ENCODE measurements at regions not wholly inside any gene's neighbourhood (a gene's known extent, or its start where the extent isn't known, plus 50 kb on each side); places are given as distances from the start of the nearest gene placed in this dataset.

DNA sequence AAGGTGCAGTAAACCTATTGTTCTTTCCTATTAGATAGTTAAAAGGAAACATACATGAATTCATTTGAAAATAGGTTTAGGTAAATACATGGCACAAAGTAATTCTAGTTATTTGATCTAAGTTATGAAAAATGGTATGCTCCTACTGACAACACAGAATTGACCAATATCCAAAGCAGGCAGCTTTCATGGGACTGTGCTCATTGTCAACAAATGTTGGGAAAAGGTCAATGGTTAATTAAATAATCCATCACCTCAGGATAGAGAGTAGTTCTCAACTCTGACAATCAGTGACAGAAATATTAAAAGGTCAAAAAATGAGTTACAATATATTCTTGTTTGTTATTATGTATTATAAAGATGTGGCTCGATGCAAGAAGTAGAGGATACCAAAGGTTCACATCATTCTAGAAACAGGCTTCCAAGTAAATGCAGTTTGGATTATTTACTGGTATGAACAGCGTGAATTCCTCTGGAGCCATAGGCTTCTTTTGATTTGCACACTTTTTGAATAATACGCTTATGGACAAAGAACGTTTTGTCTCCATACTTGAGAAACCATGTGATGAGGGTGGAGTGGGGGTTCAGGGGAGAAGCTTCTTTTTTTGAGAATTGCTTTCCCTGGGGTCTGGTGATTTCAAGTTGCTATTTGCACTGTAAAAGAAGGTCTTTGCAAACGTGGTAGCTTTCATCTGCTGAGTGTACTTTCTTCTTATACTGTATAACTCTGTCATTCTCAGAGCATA, 422.0 kb upstream of the ZEB2 start:
- TF ChIP-seq, protein P1, sequence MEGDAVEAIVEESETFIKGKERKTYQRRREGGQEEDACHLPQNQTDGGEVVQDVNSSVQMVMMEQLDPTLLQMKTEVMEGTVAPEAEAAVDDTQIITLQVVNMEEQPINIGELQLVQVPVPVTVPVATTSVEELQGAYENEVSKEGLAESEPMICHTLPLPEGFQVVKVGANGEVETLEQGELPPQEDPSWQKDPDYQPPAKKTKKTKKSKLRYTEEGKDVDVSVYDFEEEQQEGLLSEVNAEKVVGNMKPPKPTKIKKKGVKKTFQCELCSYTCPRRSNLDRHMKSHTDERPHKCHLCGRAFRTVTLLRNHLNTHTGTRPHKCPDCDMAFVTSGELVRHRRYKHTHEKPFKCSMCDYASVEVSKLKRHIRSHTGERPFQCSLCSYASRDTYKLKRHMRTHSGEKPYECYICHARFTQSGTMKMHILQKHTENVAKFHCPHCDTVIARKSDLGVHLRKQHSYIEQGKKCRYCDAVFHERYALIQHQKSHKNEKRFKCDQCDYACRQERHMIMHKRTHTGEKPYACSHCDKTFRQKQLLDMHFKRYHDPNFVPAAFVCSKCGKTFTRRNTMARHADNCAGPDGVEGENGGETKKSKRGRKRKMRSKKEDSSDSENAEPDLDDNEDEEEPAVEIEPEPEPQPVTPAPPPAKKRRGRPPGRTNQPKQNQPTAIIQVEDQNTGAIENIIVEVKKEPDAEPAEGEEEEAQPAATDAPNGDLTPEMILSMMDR (IDR thresholded peaks at IDR 0.05; ENCODE audit: unreplicated experiment in 3 of 3): no peak
- no peaks in the 10 kb centered on the region for H3K36me3 Mint-ChIP-seq (ENCODE audit: low read depth)
- no peaks in the 10 kb centered on the region for H3K27me3 Mint-ChIP-seq (ENCODE audit: low read depth)
- H3K4me3 Mint-ChIP-seq: no peak overlapping the region
- H3K27ac Mint-ChIP-seq: peak overlapping the region; percentile 57 to 85 (median 69)
- peaks cover 54% of the 10 kb centered on the region for H3K4me1 Mint-ChIP-seq
- H3K9me3 Mint-ChIP-seq: no peaks in the 10 kb centered on the region

DNA sequence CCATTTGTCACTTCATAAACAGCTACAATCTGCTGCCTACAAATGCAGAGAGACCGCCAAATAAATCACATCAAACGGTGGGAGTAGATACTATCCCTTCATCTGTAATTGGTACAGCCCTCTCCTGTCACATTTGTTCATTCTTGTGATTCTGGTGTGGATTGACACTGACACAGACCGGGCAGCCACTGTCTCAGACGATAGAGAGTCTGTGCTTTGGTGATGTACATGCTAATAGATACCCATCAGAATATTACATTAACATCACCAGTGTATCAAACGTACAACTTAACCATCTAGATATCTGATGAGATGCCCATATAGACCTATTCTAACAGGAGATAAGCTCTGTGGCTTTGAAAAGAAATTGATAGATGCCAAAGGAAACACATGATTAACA, 419.7 kb upstream of the ZEB2 start:
- H3K4me3 Mint-ChIP-seq: no peak overlapping the region
- no peaks in the 10 kb centered on the region for H3K9me3 Mint-ChIP-seq
- H3K36me3 Mint-ChIP-seq (ENCODE audit: low read depth): no peaks in the 10 kb centered on the region
- H3K4me1 Mint-ChIP-seq: peaks cover 64% of the 10 kb centered on the region
- no peaks in the 10 kb centered on the region for H3K27me3 Mint-ChIP-seq (ENCODE audit: low read depth)
- peak overlapping the region; percentile 31 to 97 (median 38) for H3K27ac Mint-ChIP-seq
- TF ChIP-seq, protein P1 (IDR thresholded peaks at IDR 0.05; ENCODE audit: unreplicated experiment in 3 of 3): no peak

DNA sequence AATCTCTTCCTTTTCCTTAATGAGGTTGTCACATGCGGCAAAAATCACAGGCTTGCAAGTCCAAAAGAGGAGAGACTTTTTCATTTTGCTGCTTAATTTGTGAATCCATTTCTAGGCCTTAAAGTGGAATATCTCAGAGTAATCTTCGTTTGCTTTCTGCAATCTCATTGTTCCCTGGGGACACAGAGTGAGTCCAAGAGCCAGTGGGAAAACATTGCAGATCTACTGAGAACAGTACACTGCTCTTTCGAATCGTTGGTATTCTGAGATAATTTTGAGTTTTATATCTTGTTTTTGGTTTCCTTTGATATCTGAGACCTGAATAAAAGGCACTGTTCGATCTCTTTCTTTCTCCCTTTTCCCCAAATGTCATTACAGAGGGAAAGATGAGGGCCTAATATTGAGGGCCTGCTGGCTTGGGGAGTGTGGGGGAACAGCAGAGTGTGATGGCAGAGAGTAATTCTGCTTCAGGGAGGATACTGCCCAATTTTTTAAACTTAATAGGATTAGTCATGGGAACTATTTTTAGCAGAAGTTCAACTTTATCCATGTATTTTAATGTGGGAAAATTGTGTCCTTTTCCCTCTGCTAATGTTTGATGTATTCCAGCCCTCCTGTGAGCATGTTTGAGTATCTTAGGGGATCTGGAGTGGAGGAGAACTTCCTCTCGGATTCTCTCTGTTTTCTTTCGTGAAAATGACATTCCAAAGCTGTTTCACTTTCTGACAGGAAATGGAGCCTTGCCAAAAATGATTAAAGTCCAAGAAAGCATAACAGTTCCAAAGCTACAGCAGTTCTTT, 418.2 kb upstream of the ZEB2 start:
- no peaks in the 10 kb centered on the region for H3K36me3 Mint-ChIP-seq (ENCODE audit: low read depth)
- no peaks in the 10 kb centered on the region for H3K9me3 Mint-ChIP-seq
- H3K4me1 Mint-ChIP-seq: peaks cover 51% of the 10 kb centered on the region
- TF ChIP-seq, protein P1 (IDR thresholded peaks at IDR 0.05; ENCODE audit: unreplicated experiment in 3 of 3): no peak
- H3K27ac Mint-ChIP-seq: peak overlapping the region; percentile 97 to 98 (median 97)
- H3K4me3 Mint-ChIP-seq: peak overlapping the region in 2 of 3 experiments; percentile 31 to 32
- H3K27me3 Mint-ChIP-seq (ENCODE audit: low read depth): no peaks in the 10 kb centered on the region

DNA sequence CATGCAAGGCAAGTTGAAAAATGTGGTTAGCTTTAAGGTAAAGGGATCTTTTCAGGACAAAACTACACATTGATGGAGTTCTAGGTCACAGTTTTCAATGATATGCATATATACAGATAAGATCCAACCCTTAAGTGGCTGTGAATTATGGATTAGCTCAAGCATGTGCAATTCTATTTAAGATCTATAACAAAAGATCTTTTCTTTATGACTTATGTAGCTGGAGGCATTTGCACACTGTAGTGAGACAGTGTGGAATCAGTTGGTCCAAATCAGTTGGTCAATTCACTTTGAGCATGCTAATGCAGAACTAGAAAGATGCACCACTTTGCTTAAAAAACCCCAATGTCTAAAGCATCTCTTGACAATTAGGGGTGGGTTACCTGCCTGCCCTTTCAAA, 417.1 kb upstream of the ZEB2 start:
- Mint-ChIP-seq H3K4me3 (no peak overlapping the region), H3K36me3 (ENCODE audit: low read depth) (no peaks in the 10 kb centered on the region), H3K27ac (peak overlapping the region; percentile 97 to 98 (median 97)), H3K27me3 (ENCODE audit: low read depth) (no peaks in the 10 kb centered on the region), H3K4me1 (peaks cover 42% of the 10 kb centered on the region), H3K9me3 (no peaks in the 10 kb centered on the region)
- TF ChIP-seq, protein P1 (IDR thresholded peaks at IDR 0.05; ENCODE audit: unreplicated experiment in 3 of 3): no peak

DNA sequence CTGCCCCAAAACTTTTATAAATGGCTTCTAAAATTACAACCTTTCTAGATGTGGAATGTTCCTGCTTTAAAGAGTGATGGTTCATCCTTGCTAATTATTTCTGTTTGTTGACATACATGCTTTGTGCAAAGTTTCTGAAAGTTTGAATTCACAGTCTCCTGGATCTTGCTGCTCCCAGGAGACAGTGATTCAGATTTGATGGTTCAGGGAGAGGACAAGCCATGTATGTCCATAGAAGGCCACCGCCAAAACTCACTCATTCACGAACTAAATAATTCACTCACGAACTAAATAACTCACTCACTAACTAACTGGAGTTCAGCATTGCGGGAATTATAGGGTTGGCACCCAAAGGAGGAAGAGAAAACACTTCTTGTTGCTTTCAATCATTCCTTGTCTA, 416.5 kb upstream of the ZEB2 start:
- TF ChIP-seq, protein P1 (IDR thresholded peaks at IDR 0.05; ENCODE audit: unreplicated experiment in 3 of 3): no peak
- peak overlapping the region; percentile 83 to 98 (median 97) for H3K27ac Mint-ChIP-seq
- peaks cover 37% of the 10 kb centered on the region for H3K4me1 Mint-ChIP-seq
- H3K36me3 Mint-ChIP-seq (ENCODE audit: low read depth): no peaks in the 10 kb centered on the region
- no peaks in the 10 kb centered on the region for H3K9me3 Mint-ChIP-seq
- H3K27me3 Mint-ChIP-seq (ENCODE audit: low read depth): no peaks in the 10 kb centered on the region
- no peak overlapping the region for H3K4me3 Mint-ChIP-seq
